Keratinocyte (primary cell): ENCODE measurements at regions not wholly inside any gene's neighbourhood (a gene's known extent, or its start where the extent isn't known, plus 50 kb on each side); places are given as distances from the start of the nearest gene placed in this dataset.

ENCODE experiments used
- DNase-seq: peaks from one replicate; pipeline ENCODE4 v3.0.0-alpha.2; 2011; ENCODE audit warnings: low read depth, missing footprints, low spot score
- FAIRE-seq: peaks from 2 replicates; lab custom pipeline; 2011; peaks lifted over from hg19 to GRCh38; lab: Jason Lieb, UNC
- H2AFZ ChIP-seq: 2 replicates; pipeline ENCODE4 v1.6.0; 2012; ENCODE audit warnings: low read length, control low read depth, inconsistent platforms; ENCODE audit not compliant: control insufficient read depth
- H3K27ac ChIP-seq: 2 replicates; pipeline ENCODE4 v1.5.1; 2011; ENCODE audit warnings: low read length; ENCODE audit not compliant: control insufficient read depth, insufficient read depth
- H3K27me3 ChIP-seq: 3 replicates; pipeline ENCODE4 v1.6.0; 2011; ENCODE audit warnings: low read length; ENCODE audit not compliant: control insufficient read depth, insufficient read depth; ENCODE audit errors: extremely low read depth
- H3K36me3 ChIP-seq, 2 experiments: 2 replicates in 1 of 2; 3 replicates in 1 of 2; pipeline ENCODE4 v1.5.1; 2011; ENCODE audit warnings: low read length in 2 of 2, mild to moderate bottlenecking in 1 of 2; ENCODE audit not compliant: control insufficient read depth in 2 of 2, insufficient read depth in 2 of 2; ENCODE audit errors: extremely low read depth in 1 of 2
- H3K4me1 ChIP-seq: 3 replicates; pipeline ENCODE4 v1.5.1; 2011; ENCODE audit warnings: low read length; ENCODE audit not compliant: control insufficient read depth, insufficient read depth; ENCODE audit errors: extremely low read depth
- H3K4me2 ChIP-seq: 3 replicates; pipeline ENCODE4 v1.6.0; 2011; ENCODE audit warnings: low read depth, low read length; ENCODE audit not compliant: control insufficient read depth, insufficient read depth; ENCODE audit errors: extremely low read depth
- H3K4me3 ChIP-seq, 3 experiments: fragments of 200-600 bp in 1 of 3; sonication (generic) in 1 of 3; 2 replicates in 2 of 3; 3 replicates in 1 of 3; pipeline ENCODE4 v1.5.1; 2011 to 2016; ENCODE audit warnings: low read length in 3 of 3, mild to moderate bottlenecking in 3 of 3, control low read depth in 2 of 3, inconsistent platforms in 1 of 3, low read depth in 1 of 3, mixed read lengths in 1 of 3, mixed run types in 1 of 3, moderate library complexity in 1 of 3; ENCODE audit not compliant: control insufficient read depth in 2 of 3, insufficient read depth in 2 of 3; ENCODE audit errors: extremely low read depth in 1 of 3
- H3K79me2 ChIP-seq: 2 replicates; pipeline ENCODE4 v1.6.0; 2012; ENCODE audit warnings: low read length; ENCODE audit not compliant: control insufficient read depth, insufficient read depth
- H3K9ac ChIP-seq: 3 replicates; pipeline ENCODE4 v1.6.0; 2011; ENCODE audit warnings: low read length; ENCODE audit not compliant: control insufficient read depth, insufficient read depth; ENCODE audit errors: extremely low read depth
- H3K9me1 ChIP-seq: 3 replicates; pipeline ENCODE4 v1.6.0; 2011; ENCODE audit warnings: low read length; ENCODE audit not compliant: control insufficient read depth, insufficient read depth; ENCODE audit errors: extremely low read depth
- H3K9me3 ChIP-seq: 2 replicates; pipeline ENCODE4 v1.5.1; 2012; ENCODE audit warnings: low read depth, low read length; ENCODE audit not compliant: control insufficient read depth
- H4K20me1 ChIP-seq: 3 replicates; pipeline ENCODE4 v1.6.0; 2011; ENCODE audit warnings: low read length; ENCODE audit not compliant: control insufficient read depth, insufficient read depth; ENCODE audit errors: extremely low read depth
- CTCF ChIP-seq, 3 experiments: IDR thresholded peaks in 1 of 3; conservative IDR thresholded peaks in 1 of 3; optimal IDR thresholded peaks in 1 of 3; 2 replicates in 2 of 3; 3 replicates in 1 of 3; pipeline versions ENCODE3 to v1.5.1; 2011; ENCODE audit warnings: low read length in 3 of 3, mild to moderate bottlenecking in 3 of 3, moderate library complexity in 2 of 3, control low read depth in 1 of 3, inconsistent platforms in 1 of 3; ENCODE audit not compliant: insufficient read depth in 2 of 3; ENCODE audit errors: extremely low read depth in 1 of 3
- EZH2 ChIP-seq: IDR thresholded peaks from one replicate; pipeline ENCODE4 v1.6.1; 2012; ENCODE audit warnings: inconsistent platforms, mild to moderate bottlenecking, low read length, moderate library complexity
- dilution Hi-C: fragments of 300-500 bp; cut with MboI; formaldehyde crosslinking; loops from one replicate; pipeline ENCODE4 v1.7.0; 2020; ENCODE audit warnings: low sequenced_read_pairs; ENCODE audit not compliant: extremely low pct_ligation_motif_present

- no peak for TF ChIP-seq CTCF (optimal IDR thresholded peaks at IDR 0.05 in 1 of 3, IDR thresholded peaks at IDR 0.05 in 1 of 3, conservative IDR thresholded peaks at IDR 0.05 in 1 of 3; ENCODE audit: extremely low read depth in 1 of 3, insufficient read depth in 2 of 3, low read length in 3 of 3)
- no peak for TF ChIP-seq EZH2
- DNase-seq (no peak), FAIRE-seq (no peak)
- Histone ChIP-seq H2AFZ (no peak overlapping the region), H3K36me3 (no peaks in the 10 kb centered on the region), H3K79me2 (no peaks in the 10 kb centered on the region), H3K9me3 (no peaks in the 10 kb centered on the region), H3K27ac (no peak overlapping the region), H3K27me3 (no peaks in the 10 kb centered on the region), H3K4me1 (no peaks in the 10 kb centered on the region), H3K4me2 (no peak overlapping the region), H3K4me3 (no peak overlapping the region), H4K20me1 (no peaks in the 10 kb centered on the region), H3K9me1 (no peaks in the 10 kb centered on the region), H3K9ac (no peak overlapping the region)
- dilution Hi-C loops: no loop called here
These were observed 612.7 kb downstream of the EPHA4 start for GRCh38 chr2:220959391-220959802.

- Histone ChIP-seq H3K4me2 (no peak overlapping the region), H3K79me2 (no peaks in the 10 kb centered on the region), H4K20me1 (no peaks in the 10 kb centered on the region), H3K36me3 (no peaks in the 10 kb centered on the region), H2AFZ (no peak overlapping the region), H3K9me1 (no peaks in the 10 kb centered on the region), H3K9ac (no peak overlapping the region), H3K27ac (no peak overlapping the region), H3K4me1 (peaks cover 2% of the 10 kb centered on the region), H3K9me3 (no peaks in the 10 kb centered on the region), H3K4me3 (no peak overlapping the region), H3K27me3 (no peaks in the 10 kb centered on the region)
- FAIRE-seq (peak; percentile 26), DNase-seq (no peak)
- dilution Hi-C loops: no loop called here
- no peak for TF ChIP-seq CTCF (optimal IDR thresholded peaks at IDR 0.05 in 1 of 3, IDR thresholded peaks at IDR 0.05 in 1 of 3, conservative IDR thresholded peaks at IDR 0.05 in 1 of 3; ENCODE audit: extremely low read depth in 1 of 3, insufficient read depth in 2 of 3, low read length in 3 of 3)
- TF ChIP-seq EZH2: no peak
These were observed 610.8 kb downstream of the EPHA4 start for GRCh38 chr2:220961143-220961860.
